ENCODE measurements at regions not wholly inside any gene's neighbourhood (a gene's known extent, or its start where the extent isn't known, plus 50 kb on each side); places are given as distances from the start of the nearest gene placed in this dataset.

DNA sequence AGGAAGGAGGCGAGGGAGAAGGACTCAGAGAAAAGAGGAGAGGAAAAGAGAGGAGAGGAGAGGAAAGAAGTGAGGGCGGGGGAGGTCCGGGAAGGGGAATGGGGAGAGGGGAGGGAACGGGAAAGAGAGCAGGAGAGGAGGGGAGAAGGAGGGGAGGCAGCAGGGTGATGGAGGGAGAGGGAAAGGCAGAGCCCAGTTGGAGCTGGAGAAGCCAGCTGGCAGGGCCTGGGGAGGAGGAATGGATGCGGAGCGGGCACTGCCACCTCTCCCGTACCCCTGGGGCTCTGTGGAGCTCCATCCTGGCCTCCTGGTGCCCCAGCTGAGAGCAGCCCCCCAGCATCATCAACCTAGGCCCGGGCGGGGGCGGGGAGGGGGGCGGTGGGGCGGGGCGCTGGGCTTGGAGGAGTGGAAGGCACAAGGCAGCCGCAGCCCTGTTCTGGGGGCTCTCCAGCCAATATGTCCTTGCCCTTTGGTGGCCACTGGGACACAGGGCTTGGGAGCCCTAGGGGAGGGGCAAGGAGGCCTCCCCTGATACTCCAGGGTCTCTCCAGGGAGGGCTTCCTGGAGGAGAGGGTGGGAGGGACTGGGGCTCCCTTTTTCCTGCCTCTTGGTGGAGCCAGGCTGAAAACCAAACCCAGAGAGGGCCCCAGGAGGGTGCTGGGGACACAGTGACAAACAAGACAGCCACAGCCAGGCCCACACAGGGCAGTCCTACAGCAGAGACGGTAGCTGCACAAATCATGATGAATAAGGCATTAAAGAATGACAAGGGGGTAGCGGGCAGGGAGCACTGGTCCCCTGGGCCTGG is 123.7 kb downstream of the C9orf50 start:
- no peak for TF ChIP-seq CTCF (IDR thresholded peaks at IDR 0.05; ENCODE audit: low read depth, low read length)
- TF ChIP-seq EZH2phosphoT487 (IDR thresholded peaks at IDR 0.05; ENCODE audit: low read depth): no peak
- Histone ChIP-seq H3K27ac (ENCODE audit: low read length) (no peak overlapping the region), H3K79me2 (ENCODE audit: low read length) (no peaks in the 10 kb centered on the region), H3K4me3 (ENCODE audit: low read length) (peak overlapping the region; percentile 86), H3K27me3 (ENCODE audit: low read depth, low read length) (no peaks in the 10 kb centered on the region), H3K9me3 (ENCODE audit: insufficient read depth, low read length) (no peaks in the 10 kb centered on the region), H2AFZ (ENCODE audit: low read depth, low read length) (0 out of 2 replicates have a peak overlapping the region, but pooled peaks have one; percentile 67), H3K9ac (ENCODE audit: low read length) (peak overlapping the region; percentile 77), H3K4me2 (ENCODE audit: low read length) (peak overlapping the region; percentile 97), H3K4me1 (ENCODE audit: low read length) (peaks cover 5% of the 10 kb centered on the region; the same call in 1 of the 2 replicates), H3K36me3 (replicated peaks; ENCODE audit: low read depth, low read length) (no peaks in the 10 kb centered on the region), H4K20me1 (ENCODE audit: insufficient read depth, low read length) (no peaks in the 10 kb centered on the region)

DNA sequence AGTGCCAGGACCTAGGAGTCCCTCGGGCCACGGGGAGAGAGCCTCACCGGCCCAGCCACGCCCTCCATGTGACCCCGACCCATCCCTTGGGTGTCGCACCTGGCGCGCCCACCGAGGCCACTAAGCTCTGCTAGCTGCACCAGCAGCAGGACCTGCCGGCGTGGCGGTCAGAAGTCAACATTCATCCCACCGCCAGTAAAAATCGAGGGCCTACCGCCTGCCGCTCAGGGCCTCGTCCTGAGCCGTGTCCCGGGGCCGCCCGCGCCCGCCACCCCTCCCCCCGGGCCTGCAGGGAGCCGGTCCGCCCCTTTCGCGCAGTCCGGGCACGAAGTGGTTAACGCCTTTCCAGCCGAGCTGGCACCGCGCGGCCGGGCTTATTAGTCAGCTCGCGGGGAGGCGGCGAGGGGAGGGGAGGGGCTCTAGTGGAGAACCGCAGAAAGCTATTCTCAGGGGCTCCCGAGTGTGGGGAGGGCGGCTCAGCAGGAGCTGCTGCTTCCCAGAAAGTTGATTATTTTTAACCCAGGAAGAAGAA is 124.4 kb downstream of the C9orf50 start:
- Histone ChIP-seq H4K20me1 (ENCODE audit: insufficient read depth, low read length) (no peaks in the 10 kb centered on the region), H3K27ac (ENCODE audit: low read length) (no peak overlapping the region), H3K27me3 (ENCODE audit: low read depth, low read length) (no peaks in the 10 kb centered on the region), H3K4me3 (ENCODE audit: low read length) (peak overlapping the region; percentile 86), H2AFZ (ENCODE audit: low read depth, low read length) (peak overlapping the region; percentile 67; the same call in 1 of the 2 replicates), H3K4me1 (ENCODE audit: low read length) (peaks cover 5% of the 10 kb centered on the region; the same call in 1 of the 2 replicates), H3K79me2 (ENCODE audit: low read length) (no peaks in the 10 kb centered on the region), H3K4me2 (ENCODE audit: low read length) (peak overlapping the region; percentile 97), H3K36me3 (replicated peaks; ENCODE audit: low read depth, low read length) (no peaks in the 10 kb centered on the region), H3K9ac (ENCODE audit: low read length) (peak overlapping the region; percentile 77), H3K9me3 (ENCODE audit: insufficient read depth, low read length) (no peaks in the 10 kb centered on the region)
- TF ChIP-seq CTCF (IDR thresholded peaks at IDR 0.05; ENCODE audit: low read depth, low read length): no peak

GRCh38 chr9:129495620-129496472 is 125.1 kb downstream of the C9orf50 start:
- peak overlapping the region; percentile 86 for H3K4me3 ChIP-seq (ENCODE audit: low read length)
- peak overlapping the region; percentile 77 for H3K9ac ChIP-seq (ENCODE audit: low read length)
- H3K4me1 ChIP-seq (ENCODE audit: low read length): peaks cover 5% of the 10 kb centered on the region; the same call in 1 of the 2 replicates
- H3K9me3 ChIP-seq (ENCODE audit: insufficient read depth, low read length): no peaks in the 10 kb centered on the region
- no peaks in the 10 kb centered on the region for H3K27me3 ChIP-seq (ENCODE audit: low read depth, low read length)
- peak overlapping the region; percentile 67; the same call in 1 of the 2 replicates for H2AFZ ChIP-seq (ENCODE audit: low read depth, low read length)
- peak overlapping the region; percentile 97 for H3K4me2 ChIP-seq (ENCODE audit: low read length)
- H3K27ac ChIP-seq (ENCODE audit: low read length): no peak overlapping the region
- H4K20me1 ChIP-seq (ENCODE audit: insufficient read depth, low read length): no peaks in the 10 kb centered on the region
- H3K79me2 ChIP-seq (ENCODE audit: low read length): no peaks in the 10 kb centered on the region
- no peaks in the 10 kb centered on the region for H3K36me3 ChIP-seq (replicated peaks; ENCODE audit: low read depth, low read length)
- no peak for TF ChIP-seq CTCF (IDR thresholded peaks at IDR 0.05; ENCODE audit: low read depth, low read length)
- no peak for TF ChIP-seq EZH2phosphoT487 (IDR thresholded peaks at IDR 0.05; ENCODE audit: low read depth)
